K562 (cell line): ENCODE measurements at regions not wholly inside any gene's neighbourhood (a gene's known extent, or its start where the extent isn't known, plus 50 kb on each side); places are given as distances from the start of the nearest gene placed in this dataset.

Experiments
- ATAC-seq: fragments of 200-7000 bp; cut with Tn5 transposase; 3 replicates; pipeline ENCODE4 v1.9.1; 2020; ENCODE audit warnings: moderate library complexity
- BruUV-seq: library from RNA; stranded (reverse); fragments of 400-500 nt; replicated peaks from 2 replicates; lab custom pipeline; 2021; lab: Mats Ljungman, UMichigan
- CTCF ChIA-PET: fragments of 300-600 bp; formaldehyde crosslinking; extraction: SDS; loops from one replicate; lab custom pipeline; 2021; ENCODE audit warnings: low intra/inter-chr PET ratio; lab: Yijun Ruan, JAX
- POLR2A ChIA-PET: fragments of 300-600, 350-650 bp; sonication (Branson Sonifier 250); formaldehyde crosslinking; extraction: SDS; loops from one replicate; lab custom pipeline; 2021; ENCODE audit warnings: antibody characterized with exemption, inconsistent platforms; lab: Yijun Ruan, JAX
- DNase-seq, 4 experiments: peaks; one replicate each; pipeline versions ENCODE4 v3.0.0 to v3.0.0-alpha.2; 2011 to 2018; ENCODE audit warnings: low spot score in 3 of 4, mixed read lengths in 3 of 4; ENCODE audit errors: extremely low read depth in 1 of 4
- FAIRE-seq: peaks from 2 replicates; lab custom pipeline; 2011; peaks lifted over from hg19 to GRCh38; lab: Jason Lieb, UNC
- H2AFZ ChIP-seq: 2 replicates; pipeline ENCODE4 v1.6.0; 2011; ENCODE audit warnings: low read depth, low read length, control low read depth, inconsistent platforms
- H3K27ac ChIP-seq: fragments of 200-600 bp; 3 replicates; pipeline ENCODE4 v1.8.0; 2011; ENCODE audit warnings: low read depth, mild to moderate bottlenecking, control low read depth, inconsistent platforms, low read length, moderate library complexity, mixed read lengths; ENCODE audit errors: extremely low read depth
- H3K27me3 ChIP-seq, 2 experiments: fragments of 300-600 bp in 1 of 2; 2 replicates in 1 of 2; 3 replicates in 1 of 2; pipeline versions ENCODE4 v1.6.0 to v1.8.0; 2011; ENCODE audit warnings: inconsistent platforms in 2 of 2, low read length in 2 of 2, mild to moderate bottlenecking in 1 of 2, mixed read lengths in 1 of 2, moderate library complexity in 1 of 2; ENCODE audit not compliant: control insufficient read depth in 2 of 2, insufficient read depth in 2 of 2
- H3K36me3 ChIP-seq: fragments of 300-600 bp; 3 replicates; pipeline ENCODE4 v1.8.0; 2011; ENCODE audit warnings: mild to moderate bottlenecking, low read length, inconsistent platforms; ENCODE audit not compliant: control insufficient read depth, insufficient read depth
- H3K4me1 ChIP-seq, 2 experiments: fragments of 200-600 bp in 1 of 2; replicated peaks in 1 of 2; 2 replicates in 1 of 2; 3 replicates in 1 of 2; pipeline versions ENCODE4 v1.5.1 to v1.8.0; 2011; ENCODE audit warnings: inconsistent platforms in 2 of 2, low read length in 2 of 2, mild to moderate bottlenecking in 1 of 2, mixed read lengths in 1 of 2, moderate library complexity in 1 of 2; ENCODE audit not compliant: control insufficient read depth in 2 of 2, insufficient read depth in 2 of 2
- H3K4me2 ChIP-seq: 2 replicates; pipeline ENCODE4 v1.6.1; 2011; ENCODE audit warnings: low read length, control low read depth, inconsistent platforms, mixed read lengths; ENCODE audit not compliant: insufficient read depth
- H3K4me3 ChIP-seq: fragments of 200-600 bp; sonication (generic), shearing (Covaris generic); 2 replicates; pipeline ENCODE4 v1.5.1; 2016; ENCODE audit warnings: control low read depth, inconsistent platforms
- H3K79me2 ChIP-seq: fragments of 200-600 bp; 3 replicates; pipeline ENCODE4 v1.8.0; 2011; ENCODE audit warnings: low read length, inconsistent platforms; ENCODE audit not compliant: control insufficient read depth, insufficient read depth
- H3K9ac ChIP-seq, 2 experiments: 2 replicates each; pipeline versions ENCODE4 v1.6.0 to v1.6.1; 2011; ENCODE audit warnings: low read depth in 2 of 2, low read length in 2 of 2, control low read depth in 1 of 2, inconsistent platforms in 1 of 2, mild to moderate bottlenecking in 1 of 2, mixed read lengths in 1 of 2; ENCODE audit not compliant: insufficient read depth in 1 of 2
- H3K9me1 ChIP-seq: one replicate; pipeline ENCODE4 v1.6.0; 2011; ENCODE audit warnings: inconsistent platforms, mild to moderate bottlenecking, low read length, moderate library complexity; ENCODE audit not compliant: control insufficient read depth, insufficient read depth
- H3K9me3 ChIP-seq: replicated peaks from 2 replicates; pipeline ENCODE4 v1.5.1; 2011; ENCODE audit warnings: low read depth, low read length, inconsistent platforms; ENCODE audit not compliant: control insufficient read depth, insufficient read depth
- H4K20me1 ChIP-seq: replicated peaks from 2 replicates; pipeline ENCODE4 v1.6.1; 2011; ENCODE audit warnings: low read length, inconsistent platforms, mixed read lengths; ENCODE audit not compliant: control insufficient read depth, insufficient read depth
- ELF2 ChIP-seq: fragments of 250-450 bp; sonication (Bioruptor Pico); IDR thresholded peaks from 2 replicates; pipeline ENCODE4 v1.5.0; 2021; ENCODE audit warnings: mild to moderate bottlenecking
- ELK1 ChIP-seq: sonication (generic); formaldehyde crosslinking; IDR thresholded peaks from 2 replicates; pipeline ENCODE4 v1.8.1; 2022; ENCODE audit warnings: missing genetic modification reagents
- FOXP4 ChIP-seq: sonication (generic); formaldehyde crosslinking; IDR thresholded peaks from 2 replicates; pipeline ENCODE4 v1.8.0; 2022; ENCODE audit warnings: mild to moderate bottlenecking, missing genetic modification reagents, borderline replicate concordance
- IFI16 ChIP-seq: fragments of 250-450 bp; sonication (Bioruptor Pico); IDR thresholded peaks from 2 replicates; pipeline ENCODE4 v2.1.2; 2022; ENCODE audit warnings: mild to moderate bottlenecking, inconsistent platforms
- JUN ChIP-seq, 2 experiments: sonication (generic) in 1 of 2; formaldehyde crosslinking in 1 of 2; IDR thresholded peaks; 2 replicates each; pipeline versions ENCODE4 v1.6.1 to v1.8.0; 2012 to 2022; ENCODE audit warnings: borderline replicate concordance in 2 of 2, mild to moderate bottlenecking in 2 of 2, improper control_type of control experiment in 1 of 2, low read depth in 1 of 2, low read length in 1 of 2, missing genetic modification reagents in 1 of 2
- KDM4B ChIP-seq, 2 experiments: fragments of 450-650 bp in 1 of 2; sonication (generic) in 1 of 2; IDR thresholded peaks; 2 replicates each; pipeline ENCODE4 v1.6.1; 2016 to 2017; ENCODE audit warnings: borderline replicate concordance in 2 of 2, antibody characterized with exemption in 1 of 2, low read depth in 1 of 2, mild to moderate bottlenecking in 1 of 2
- KDM5B ChIP-seq: fragments of 200-600 bp; sonication (generic); IDR thresholded peaks from 2 replicates; pipeline ENCODE4 v1.6.1; 2012; ENCODE audit warnings: low read depth, mild to moderate bottlenecking, moderate library complexity, low read length, control low read depth, inconsistent platforms; ENCODE audit not compliant: insufficient replicate concordance
- L3MBTL2 ChIP-seq: fragments of 450-650 bp; IDR thresholded peaks from 2 replicates; pipeline ENCODE4 v1.6.1; 2016; ENCODE audit warnings: mild to moderate bottlenecking, moderate library complexity
- ZBED1 ChIP-seq: IDR thresholded peaks from 2 replicates; pipeline ENCODE4 v1.6.1; 2014
- ZC3H11A ChIP-seq: IDR thresholded peaks from 2 replicates; pipeline ENCODE4 v1.6.1; 2012; ENCODE audit warnings: low read depth, low read length, improper control_type of control experiment
- ZNF668 ChIP-seq: fragments of 250-450 bp; sonication (Bioruptor Pico); IDR thresholded peaks from 2 replicates; pipeline ENCODE4 v1.8.0; 2022; ENCODE audit warnings: mild to moderate bottlenecking, inconsistent platforms
- WGBS: fragments of 100-300 bp; shearing (Covaris generic); methylation state at CpG from one replicate; pipeline ENCODE4 v1.1.6; 2016; ENCODE audit warnings: low coverage, mixed read lengths; ENCODE audit not compliant: insufficient coverage; ENCODE audit errors: missing lambda C conversion rate; 5-methylcytosine and 5-hydroxymethylcytosine counted together
- in situ Hi-C: fragments of 300-500 bp; cut with MboI; formaldehyde crosslinking; loops from 4 replicates; pipeline ENCODE4 v1.15.0; 2018; ENCODE audit warnings: inconsistent platforms, mixed read lengths
- intact Hi-C: fragments of 100-400 bp; cut with micrococcal nuclease; formaldehyde crosslinking; loops from 2 replicates; pipeline ENCODE4 v1.14.2; 2022
- TF ChIP-seq, protein P1 (sequence below): fragments of 450-650 bp; IDR thresholded peaks from 2 replicates; pipeline ENCODE4 v1.6.1; 2016; ENCODE audit warnings: low read depth

- no peak overlapping the region for H2AFZ ChIP-seq
- H3K9me1 ChIP-seq: no peaks in the 10 kb centered on the region
- POLR2A ChIA-PET: no interaction called here
- no TSS peak for BruUV-seq
- H3K36me3 ChIP-seq: no peaks in the 10 kb centered on the region
- FAIRE-seq (no peak), ATAC-seq (no peak), DNase-seq (no peak)
- CTCF ChIA-PET: no interaction called here
- H3K4me1 ChIP-seq: no peaks in the 10 kb centered on the region
- H3K9me3 ChIP-seq: no peaks in the 10 kb centered on the region
- intact Hi-C loops (no loop called here), in situ Hi-C loops (no loop called here)
- no peaks in the 10 kb centered on the region for H3K79me2 ChIP-seq
- no peak overlapping the region for H3K4me2 ChIP-seq
- H3K4me3 ChIP-seq: no peak overlapping the region
- no peaks in the 10 kb centered on the region for H4K20me1 ChIP-seq
- no peak overlapping the region; the same call in 2 of the 3 replicates for H3K27ac ChIP-seq
- no peaks in the 10 kb centered on the region; a peak in 1 of 5 replicates for H3K27me3 ChIP-seq
- H3K9ac ChIP-seq: no peak overlapping the region
- WGBS: 3% methylated on average over 4 of the region's 5 CpGs
- TF ChIP-seq ZBED1: no peak
- TF ChIP-seq KDM5B: no peak
- no peak for TF ChIP-seq JUN (IDR thresholded peaks at IDR 0.05; ENCODE audit: borderline replicate concordance, low read depth, low read length)
- TF ChIP-seq JUN (CRISPR knock-in tag; IDR thresholded peaks at IDR 0.05; ENCODE audit: borderline replicate concordance): no peak
- TF ChIP-seq ZC3H11A: no peak
- no peak for TF ChIP-seq IFI16 (CRISPR knock-in tag)
- no peak for TF ChIP-seq L3MBTL2
- no peak for TF ChIP-seq FOXP4 (CRISPR knock-in tag)
- TF ChIP-seq, protein P1, sequence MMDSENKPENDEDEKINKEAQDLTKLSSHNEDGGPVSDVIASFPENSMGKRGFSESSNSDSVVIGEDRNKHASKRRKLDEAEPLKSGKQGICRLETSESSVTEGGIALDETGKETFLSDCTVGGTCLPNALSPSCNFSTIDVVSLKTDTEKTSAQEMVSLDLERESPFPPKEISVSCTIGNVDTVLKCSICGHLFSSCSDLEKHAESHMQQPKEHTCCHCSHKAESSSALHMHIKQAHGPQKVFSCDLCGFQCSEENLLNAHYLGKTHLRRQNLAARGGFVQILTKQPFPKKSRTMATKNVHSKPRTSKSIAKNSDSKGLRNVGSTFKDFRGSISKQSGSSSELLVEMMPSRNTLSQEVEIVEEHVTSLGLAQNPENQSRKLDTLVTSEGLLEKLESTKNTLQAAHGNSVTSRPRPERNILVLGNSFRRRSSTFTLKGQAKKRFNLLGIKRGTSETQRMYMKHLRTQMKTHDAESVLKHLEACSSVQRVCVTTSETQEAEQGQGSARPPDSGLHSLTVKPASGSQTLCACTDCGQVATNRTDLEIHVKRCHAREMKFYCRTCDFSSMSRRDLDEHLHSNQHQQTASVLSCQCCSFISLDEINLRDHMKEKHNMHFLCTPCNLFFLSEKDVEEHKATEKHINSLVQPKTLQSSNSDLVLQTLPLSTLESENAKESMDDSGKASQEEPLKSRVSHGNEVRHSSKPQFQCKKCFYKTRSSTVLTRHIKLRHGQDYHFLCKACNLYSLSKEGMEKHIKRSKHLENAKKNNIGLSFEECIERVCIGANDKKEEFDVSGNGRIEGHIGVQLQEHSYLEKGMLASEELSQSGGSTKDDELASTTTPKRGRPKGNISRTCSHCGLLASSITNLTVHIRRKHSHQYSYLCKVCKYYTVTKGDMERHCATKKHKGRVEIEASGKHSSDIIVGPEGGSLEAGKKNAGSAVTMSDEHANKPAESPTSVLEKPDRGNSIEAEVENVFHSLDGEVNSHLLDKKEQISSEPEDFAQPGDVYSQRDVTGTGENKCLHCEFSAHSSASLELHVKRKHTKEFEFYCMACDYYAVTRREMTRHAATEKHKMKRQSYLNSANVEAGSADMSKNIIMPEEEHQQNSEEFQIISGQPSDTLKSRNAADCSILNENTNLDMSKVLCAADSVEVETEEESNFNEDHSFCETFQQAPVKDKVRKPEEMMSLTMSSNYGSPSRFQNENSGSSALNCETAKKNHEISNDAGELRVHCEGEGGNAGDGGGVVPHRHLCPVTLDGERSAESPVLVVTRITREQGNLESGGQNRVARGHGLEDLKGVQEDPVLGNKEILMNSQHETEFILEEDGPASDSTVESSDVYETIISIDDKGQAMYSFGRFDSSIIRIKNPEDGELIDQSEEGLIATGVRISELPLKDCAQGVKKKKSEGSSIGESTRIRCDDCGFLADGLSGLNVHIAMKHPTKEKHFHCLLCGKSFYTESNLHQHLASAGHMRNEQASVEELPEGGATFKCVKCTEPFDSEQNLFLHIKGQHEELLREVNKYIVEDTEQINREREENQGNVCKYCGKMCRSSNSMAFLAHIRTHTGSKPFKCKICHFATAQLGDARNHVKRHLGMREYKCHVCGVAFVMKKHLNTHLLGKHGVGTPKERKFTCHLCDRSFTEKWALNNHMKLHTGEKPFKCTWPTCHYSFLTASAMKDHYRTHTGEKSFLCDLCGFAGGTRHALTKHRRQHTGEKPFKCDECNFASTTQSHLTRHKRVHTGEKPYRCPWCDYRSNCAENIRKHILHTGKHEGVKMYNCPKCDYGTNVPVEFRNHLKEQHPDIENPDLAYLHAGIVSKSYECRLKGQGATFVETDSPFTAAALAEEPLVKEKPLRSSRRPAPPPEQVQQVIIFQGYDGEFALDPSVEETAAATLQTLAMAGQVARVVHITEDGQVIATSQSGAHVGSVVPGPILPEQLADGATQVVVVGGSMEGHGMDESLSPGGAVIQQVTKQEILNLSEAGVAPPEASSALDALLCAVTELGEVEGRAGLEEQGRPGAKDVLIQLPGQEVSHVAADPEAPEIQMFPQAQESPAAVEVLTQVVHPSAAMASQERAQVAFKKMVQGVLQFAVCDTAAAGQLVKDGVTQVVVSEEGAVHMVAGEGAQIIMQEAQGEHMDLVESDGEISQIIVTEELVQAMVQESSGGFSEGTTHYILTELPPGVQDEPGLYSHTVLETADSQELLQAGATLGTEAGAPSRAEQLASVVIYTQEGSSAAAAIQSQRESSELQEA: no peak
- TF ChIP-seq ELF2 (CRISPR knock-in tag): no peak
- TF ChIP-seq KDM4B (IDR thresholded peaks at IDR 0.05; ENCODE audit: borderline replicate concordance in 2 of 2, low read depth in 1 of 2): no peak
- TF ChIP-seq ELK1 (CRISPR knock-in tag): no peak
- TF ChIP-seq ZNF668 (CRISPR knock-in tag): no peak
Measured at GRCh38 chr17:72342061-72342460, 221.2 kb downstream of the SOX9 start.
